Thyroid gland (tissue), 4 donors: ENCODE measurements at regions not wholly inside any gene's neighbourhood (a gene's known extent, or its start where the extent isn't known, plus 50 kb on each side); places are given as distances from the start of the nearest gene placed in this dataset.

Experiments
- POLR2A ChIP-seq, 2 donors: fragments of 450-650 bp; IDR thresholded peaks; one replicate each; pipeline ENCODE4 v1.6.1; 2017; ENCODE audit warnings: antibody characterized with exemption in 2 of 2, mild to moderate bottlenecking in 2 of 2, moderate library complexity in 1 of 2
- TF ChIP-seq, protein P1 (sequence below), 6 experiments: fragments of 200-600 bp in 3 of 6; fragments of 450-650 bp in 3 of 6; sonication (generic) in 3 of 6; IDR thresholded peaks; one replicate each; pipeline ENCODE4 v1.5.1; 2016 to 2019; ENCODE audit warnings: antibody characterized with exemption in 6 of 6, mild to moderate bottlenecking in 2 of 6, inconsistent platforms in 1 of 6, moderate library complexity in 1 of 6

DNA sequence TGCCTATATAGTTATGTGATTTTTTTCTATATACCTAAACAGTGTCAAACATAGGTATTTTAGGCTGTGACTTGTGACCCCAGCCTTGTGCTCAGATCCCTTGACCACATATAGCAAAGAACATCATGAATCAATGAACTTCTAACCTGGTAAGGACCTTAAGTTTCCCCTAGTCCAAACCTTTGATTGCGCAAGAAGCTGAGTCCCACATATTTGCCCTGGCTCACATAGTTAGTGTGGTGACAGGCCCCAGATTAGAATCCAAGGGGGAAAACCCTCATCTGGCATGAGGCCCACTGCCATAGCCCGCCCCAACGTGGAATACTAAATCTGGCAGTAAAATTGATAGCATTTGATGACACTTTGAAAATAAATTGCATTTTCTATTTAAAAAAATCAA is 171.8 kb downstream of the MZT1 start:
- TF ChIP-seq POLR2A (IDR thresholded peaks at IDR 0.05), result no peak
- TF ChIP-seq, protein P1, sequence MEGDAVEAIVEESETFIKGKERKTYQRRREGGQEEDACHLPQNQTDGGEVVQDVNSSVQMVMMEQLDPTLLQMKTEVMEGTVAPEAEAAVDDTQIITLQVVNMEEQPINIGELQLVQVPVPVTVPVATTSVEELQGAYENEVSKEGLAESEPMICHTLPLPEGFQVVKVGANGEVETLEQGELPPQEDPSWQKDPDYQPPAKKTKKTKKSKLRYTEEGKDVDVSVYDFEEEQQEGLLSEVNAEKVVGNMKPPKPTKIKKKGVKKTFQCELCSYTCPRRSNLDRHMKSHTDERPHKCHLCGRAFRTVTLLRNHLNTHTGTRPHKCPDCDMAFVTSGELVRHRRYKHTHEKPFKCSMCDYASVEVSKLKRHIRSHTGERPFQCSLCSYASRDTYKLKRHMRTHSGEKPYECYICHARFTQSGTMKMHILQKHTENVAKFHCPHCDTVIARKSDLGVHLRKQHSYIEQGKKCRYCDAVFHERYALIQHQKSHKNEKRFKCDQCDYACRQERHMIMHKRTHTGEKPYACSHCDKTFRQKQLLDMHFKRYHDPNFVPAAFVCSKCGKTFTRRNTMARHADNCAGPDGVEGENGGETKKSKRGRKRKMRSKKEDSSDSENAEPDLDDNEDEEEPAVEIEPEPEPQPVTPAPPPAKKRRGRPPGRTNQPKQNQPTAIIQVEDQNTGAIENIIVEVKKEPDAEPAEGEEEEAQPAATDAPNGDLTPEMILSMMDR (IDR thresholded peaks at IDR 0.05), result no peak
